ENCODE measurements at regions not wholly inside any gene's neighbourhood (a gene's known extent, or its start where the extent isn't known, plus 50 kb on each side); places are given as distances from the start of the nearest gene placed in this dataset.

DNA sequence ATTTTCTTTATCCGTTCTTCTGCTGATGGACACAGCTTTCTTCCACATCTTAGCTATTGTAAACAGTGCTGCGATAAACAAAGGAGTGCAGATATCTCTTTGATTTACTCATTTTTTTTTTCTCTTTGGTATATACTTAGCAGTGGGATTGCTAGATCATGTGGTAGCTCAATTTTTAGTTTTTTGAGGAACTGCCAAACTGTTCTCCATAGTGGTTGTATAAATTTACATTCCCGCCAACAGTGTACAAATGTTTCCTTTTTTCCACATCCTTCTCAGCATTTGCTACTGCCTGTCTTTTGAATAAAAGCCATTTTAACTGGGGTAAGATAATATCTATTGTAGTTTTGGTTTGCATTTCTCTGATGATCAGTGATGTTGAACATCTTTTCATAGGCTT lies 196.8 kb upstream of the ZNF717 start:
- TF ChIP-seq, protein P1, sequence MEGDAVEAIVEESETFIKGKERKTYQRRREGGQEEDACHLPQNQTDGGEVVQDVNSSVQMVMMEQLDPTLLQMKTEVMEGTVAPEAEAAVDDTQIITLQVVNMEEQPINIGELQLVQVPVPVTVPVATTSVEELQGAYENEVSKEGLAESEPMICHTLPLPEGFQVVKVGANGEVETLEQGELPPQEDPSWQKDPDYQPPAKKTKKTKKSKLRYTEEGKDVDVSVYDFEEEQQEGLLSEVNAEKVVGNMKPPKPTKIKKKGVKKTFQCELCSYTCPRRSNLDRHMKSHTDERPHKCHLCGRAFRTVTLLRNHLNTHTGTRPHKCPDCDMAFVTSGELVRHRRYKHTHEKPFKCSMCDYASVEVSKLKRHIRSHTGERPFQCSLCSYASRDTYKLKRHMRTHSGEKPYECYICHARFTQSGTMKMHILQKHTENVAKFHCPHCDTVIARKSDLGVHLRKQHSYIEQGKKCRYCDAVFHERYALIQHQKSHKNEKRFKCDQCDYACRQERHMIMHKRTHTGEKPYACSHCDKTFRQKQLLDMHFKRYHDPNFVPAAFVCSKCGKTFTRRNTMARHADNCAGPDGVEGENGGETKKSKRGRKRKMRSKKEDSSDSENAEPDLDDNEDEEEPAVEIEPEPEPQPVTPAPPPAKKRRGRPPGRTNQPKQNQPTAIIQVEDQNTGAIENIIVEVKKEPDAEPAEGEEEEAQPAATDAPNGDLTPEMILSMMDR (IDR thresholded peaks at IDR 0.05; ENCODE audit: control extremely low read depth in 1 of 3, insufficient read depth in 1 of 3, low read depth in 1 of 3, low read length in 3 of 3): no peak
- TF ChIP-seq RAD21 (IDR thresholded peaks at IDR 0.05 in 1 of 2, conservative IDR thresholded peaks at IDR 0.05 in 1 of 2; ENCODE audit: low read depth in 2 of 2, low read length in 2 of 2): no peak
- TF ChIP-seq PHF8 (conservative IDR thresholded peaks at IDR 0.05; ENCODE audit: low read depth, low read length): no peak
- no peak for TF ChIP-seq TEAD4 (IDR thresholded peaks at IDR 0.05; ENCODE audit: low read depth, low read length)
- TF ChIP-seq EZH2 (IDR thresholded peaks at IDR 0.05; ENCODE audit: low read depth, low read length, severe bottlenecking): no peak
- no peak for TF ChIP-seq YY1 (IDR thresholded peaks at IDR 0.05; ENCODE audit: low read depth, low read length)
- no peak for TF ChIP-seq SP2 (IDR thresholded peaks at IDR 0.05; ENCODE audit: low read length)
- TF ChIP-seq TAF1 (IDR thresholded peaks at IDR 0.05; ENCODE audit: low read depth, low read length): no peak
- no peak for TF ChIP-seq NRF1 (IDR thresholded peaks at IDR 0.05; ENCODE audit: low read depth, low read length)

All from H1 (cell line).